ENCODE measurements at regions not wholly inside any gene's neighbourhood (a gene's known extent, or its start where the extent isn't known, plus 50 kb on each side); places are given as distances from the start of the nearest gene placed in this dataset.
A peak's percentile ranks its signal among the peaks of the same experiment; 100 is the strongest.

GRCh38 chr10:18735711-18736110 is 76.5 kb downstream of the ARL5B start:
- Histone ChIP-seq H3K27ac (ENCODE audit: low read length) (no peak overlapping the region), H3K27me3 (ENCODE audit: control insufficient read depth, insufficient read depth) (no peaks in the 10 kb centered on the region), H3K4me1 (ENCODE audit: control insufficient read depth, insufficient read depth, low read length) (no peaks in the 10 kb centered on the region), H3K4me3 (ENCODE audit: low read length) (no peak overlapping the region), H3K9me3 (ENCODE audit: control insufficient read depth, low read length) (no peaks in the 10 kb centered on the region)
- ATAC-seq (no peak), DNase-seq (no peak)
- intact Hi-C loops (cut with DNase I), result no loop called here
- WGBS, result 94% methylated on average over 2 of the region's 2 CpGs

GRCh38 chr10:18737236-18737635 is 78.0 kb downstream of the ARL5B start:
- Histone ChIP-seq H3K4me1 (ENCODE audit: control insufficient read depth, insufficient read depth, low read length) (no peaks in the 10 kb centered on the region), H3K27ac (ENCODE audit: low read length) (no peak overlapping the region), H3K27me3 (ENCODE audit: control insufficient read depth, insufficient read depth) (no peaks in the 10 kb centered on the region), H3K9me3 (ENCODE audit: control insufficient read depth, low read length) (no peaks in the 10 kb centered on the region), H3K4me3 (ENCODE audit: low read length) (no peak overlapping the region)
- intact Hi-C loops (cut with DNase I), result no loop called here
- ATAC-seq (no peak), DNase-seq (no peak)
- 76% methylated on average over 2 of the region's 2 CpGs for WGBS

GRCh38 chr10:18737841-18738240 is 78.6 kb downstream of the ARL5B start:
- peak in 1 of 2 donors; percentile 23 for ATAC-seq
- no peak overlapping the region for H3K4me3 ChIP-seq (ENCODE audit: low read length)
- intact Hi-C loops (cut with DNase I), result no loop called here
- H3K9me3 ChIP-seq (ENCODE audit: control insufficient read depth, low read length), result no peaks in the 10 kb centered on the region
- H3K4me1 ChIP-seq (ENCODE audit: control insufficient read depth, insufficient read depth, low read length), result no peaks in the 10 kb centered on the region
- H3K27ac ChIP-seq (ENCODE audit: low read length), result no peak overlapping the region
- WGBS, result 81% methylated on average over 8 of the region's 8 CpGs
- no peaks in the 10 kb centered on the region for H3K27me3 ChIP-seq (ENCODE audit: control insufficient read depth, insufficient read depth)
- DNase-seq, result no peak

- intact Hi-C loops (cut with DNase I), result no loop called here
- WGBS, result 72% methylated on average over 3 of the region's 3 CpGs
- ATAC-seq (no peak), DNase-seq (no peak)
- H3K4me3 ChIP-seq (ENCODE audit: low read length), result no peak overlapping the region
- no peaks in the 10 kb centered on the region for H3K9me3 ChIP-seq (ENCODE audit: control insufficient read depth, low read length)
- no peaks in the 10 kb centered on the region for H3K4me1 ChIP-seq (ENCODE audit: control insufficient read depth, insufficient read depth, low read length)
- no peak overlapping the region for H3K27ac ChIP-seq (ENCODE audit: low read length)
- H3K27me3 ChIP-seq (ENCODE audit: control insufficient read depth, insufficient read depth), result no peaks in the 10 kb centered on the region
Observed at GRCh38 chr10:18738835-18739234, 79.6 kb downstream of the ARL5B start.

- H3K4me3 ChIP-seq (ENCODE audit: low read length), result no peak overlapping the region
- H3K9me3 ChIP-seq (ENCODE audit: control insufficient read depth, low read length), result no peaks in the 10 kb centered on the region
- intact Hi-C loops (cut with DNase I), result no loop called here
- H3K27me3 ChIP-seq (ENCODE audit: control insufficient read depth, insufficient read depth), result no peaks in the 10 kb centered on the region
- DNase-seq (no peak), ATAC-seq (no peak)
- H3K27ac ChIP-seq (ENCODE audit: low read length), result no peak overlapping the region
- H3K4me1 ChIP-seq (ENCODE audit: control insufficient read depth, insufficient read depth, low read length), result no peaks in the 10 kb centered on the region
Observed at GRCh38 chr10:18743926-18744325, 84.7 kb downstream of the ARL5B start.

GRCh38 chr10:18753312-18753895 is 94.2 kb downstream of the ARL5B start:
- intact Hi-C loops (cut with DNase I), result no loop called here
- H3K4me3 ChIP-seq (ENCODE audit: low read length), result no peak overlapping the region
- H3K9me3 ChIP-seq (ENCODE audit: control insufficient read depth, low read length), result no peaks in the 10 kb centered on the region
- no peak overlapping the region for H3K27ac ChIP-seq (ENCODE audit: low read length)
- WGBS, result 80% methylated on average over 11 of the region's 11 CpGs
- DNase-seq (no peak), ATAC-seq (no peak)
- H3K27me3 ChIP-seq (ENCODE audit: control insufficient read depth, insufficient read depth), result no peaks in the 10 kb centered on the region
- H3K4me1 ChIP-seq (ENCODE audit: control insufficient read depth, insufficient read depth, low read length), result no peaks in the 10 kb centered on the region

- no peak for DNase-seq
- no peak overlapping the region for H3K27ac ChIP-seq (ENCODE audit: low read length)
- no peaks in the 10 kb centered on the region for H3K9me3 ChIP-seq (ENCODE audit: control insufficient read depth, low read length)
- H3K4me1 ChIP-seq (ENCODE audit: control insufficient read depth, insufficient read depth, low read length), result no peaks in the 10 kb centered on the region
- no peaks in the 10 kb centered on the region for H3K27me3 ChIP-seq (ENCODE audit: control insufficient read depth, insufficient read depth)
- 79% methylated on average over 1 of the region's 1 CpG for WGBS
- intact Hi-C loops (cut with DNase I), result no loop called here
- ATAC-seq, result no peak
- H3K4me3 ChIP-seq (ENCODE audit: low read length), result no peak overlapping the region
Observed at GRCh38 chr10:18759575-18759974, 100.3 kb downstream of the ARL5B start.

- Histone ChIP-seq H3K4me1 (ENCODE audit: control insufficient read depth, insufficient read depth, low read length) (no peaks in the 10 kb centered on the region), H3K27me3 (ENCODE audit: control insufficient read depth, insufficient read depth) (no peaks in the 10 kb centered on the region), H3K27ac (ENCODE audit: low read length) (no peak overlapping the region), H3K4me3 (ENCODE audit: low read length) (no peak overlapping the region), H3K9me3 (ENCODE audit: control insufficient read depth, low read length) (no peaks in the 10 kb centered on the region)
- ATAC-seq, result no peak
- DNase-seq, result no peak
- intact Hi-C loops (cut with DNase I), result no loop called here
- 87% methylated on average over 4 of the region's 4 CpGs for WGBS
Observed at GRCh38 chr10:18760836-18761235, 101.6 kb downstream of the ARL5B start.

- Histone ChIP-seq H3K9me3 (ENCODE audit: control insufficient read depth, low read length) (no peaks in the 10 kb centered on the region), H3K27ac (ENCODE audit: low read length) (no peak overlapping the region), H3K4me3 (ENCODE audit: low read length) (no peak overlapping the region), H3K4me1 (ENCODE audit: control insufficient read depth, insufficient read depth, low read length) (no peaks in the 10 kb centered on the region), H3K27me3 (ENCODE audit: control insufficient read depth, insufficient read depth) (no peaks in the 10 kb centered on the region)
- 83% methylated on average over 4 of the region's 4 CpGs for WGBS
- intact Hi-C loops (cut with DNase I), result no loop called here
- ATAC-seq (no peak), DNase-seq (no peak)
Observed at GRCh38 chr10:18767981-18768380, 108.8 kb downstream of the ARL5B start.

GRCh38 chr10:18773180-18773579 is 113.9 kb downstream of the ARL5B start:
- Histone ChIP-seq H3K4me3 (ENCODE audit: low read length) (no peak overlapping the region), H3K27ac (ENCODE audit: low read length) (no peak overlapping the region), H3K4me1 (ENCODE audit: control insufficient read depth, insufficient read depth, low read length) (no peaks in the 10 kb centered on the region), H3K9me3 (ENCODE audit: control insufficient read depth, low read length) (no peaks in the 10 kb centered on the region), H3K27me3 (ENCODE audit: control insufficient read depth, insufficient read depth) (no peaks in the 10 kb centered on the region)
- intact Hi-C loops (cut with DNase I), result no loop called here
- ATAC-seq, result no peak
- WGBS, result 84% methylated on average over 4 of the region's 4 CpGs
- DNase-seq, result no peak

GRCh38 chr10:18777258-18777657 is 118.0 kb downstream of the ARL5B start:
- H3K4me1 ChIP-seq (ENCODE audit: control insufficient read depth, insufficient read depth, low read length), result no peaks in the 10 kb centered on the region
- no peaks in the 10 kb centered on the region for H3K9me3 ChIP-seq (ENCODE audit: control insufficient read depth, low read length)
- intact Hi-C loops (cut with DNase I), result no loop called here
- ATAC-seq, result no peak
- 92% methylated on average over 8 of the region's 8 CpGs for WGBS
- DNase-seq, result no peak
- H3K4me3 ChIP-seq (ENCODE audit: low read length), result no peak overlapping the region
- no peaks in the 10 kb centered on the region for H3K27me3 ChIP-seq (ENCODE audit: control insufficient read depth, insufficient read depth)
- no peak overlapping the region for H3K27ac ChIP-seq (ENCODE audit: low read length)

- Histone ChIP-seq H3K27ac (ENCODE audit: low read length) (no peak overlapping the region), H3K27me3 (ENCODE audit: control insufficient read depth, insufficient read depth) (no peaks in the 10 kb centered on the region), H3K4me3 (ENCODE audit: low read length) (no peak overlapping the region), H3K9me3 (ENCODE audit: control insufficient read depth, low read length) (no peaks in the 10 kb centered on the region), H3K4me1 (ENCODE audit: control insufficient read depth, insufficient read depth, low read length) (no peaks in the 10 kb centered on the region)
- ATAC-seq (peak in 1 of 2 donors; percentile 16), DNase-seq (no peak)
- intact Hi-C loops (cut with DNase I), result no loop called here
- WGBS, result 46% methylated on average over 3 of the region's 3 CpGs
Observed at GRCh38 chr10:18786478-18786877, 127.2 kb downstream of the ARL5B start.
